ENCODE measurements at regions not wholly inside any gene's neighbourhood (a gene's known extent, or its start where the extent isn't known, plus 50 kb on each side); places are given as distances from the start of the nearest gene placed in this dataset.

DNA sequence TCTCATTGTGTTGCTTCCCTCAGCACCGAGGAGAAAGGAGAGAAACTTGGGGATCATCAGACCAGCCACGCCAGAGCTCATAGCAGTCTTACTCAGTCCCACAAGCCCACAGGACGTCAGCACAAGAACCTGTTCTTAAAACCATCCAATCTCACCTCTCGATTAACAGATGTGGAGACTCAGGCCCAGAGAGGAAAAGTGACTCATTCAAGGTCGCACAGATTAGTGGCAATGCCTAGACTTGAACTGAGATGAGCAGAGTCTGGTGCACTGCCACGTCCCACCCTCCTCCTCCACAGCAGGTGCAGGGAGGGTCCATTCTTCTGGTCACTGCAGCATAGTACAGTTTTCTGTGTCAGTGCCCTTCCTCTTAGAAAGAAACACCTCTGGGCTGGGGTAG lies 154.9 kb upstream of the PZP start:
- Histone ChIP-seq H4K91ac (ENCODE audit: insufficient read depth, low read depth, low read length) (no peak overlapping the region), H3K4ac (ENCODE audit: low read depth, low read length) (no peak overlapping the region), H4K8ac (ENCODE audit: low read depth in 2 of 2, low read length in 2 of 2) (no peak overlapping the region), H3K79me1 (ENCODE audit: low read depth in 1 of 2, low read length in 2 of 2) (no peaks in the 10 kb centered on the region), H3K4me1 (ENCODE audit: control insufficient read depth, insufficient read depth, low read length) (peaks cover 6% of the 10 kb centered on the region), H3K9me1 (ENCODE audit: insufficient read depth, low read length) (no peaks in the 10 kb centered on the region), H2AK5ac (ENCODE audit: low read depth, low read length) (no peak overlapping the region), H3K56ac (ENCODE audit: extremely low read depth, insufficient read depth, low read length) (no peak overlapping the region), H3K9me3 (ENCODE audit: control insufficient read depth, insufficient read depth, low read length) (no peaks in the 10 kb centered on the region), H3K36me3 (ENCODE audit: control insufficient read depth, insufficient read depth, low read length) (no peaks in the 10 kb centered on the region), H3K9ac (ENCODE audit: low read depth, low read length) (no peak overlapping the region), H2BK20ac (ENCODE audit: low read depth, low read length) (no peak overlapping the region), H2BK15ac (ENCODE audit: low read depth, low read length) (no peak overlapping the region), H2AFZ (replicated peaks; ENCODE audit: low read length, poor library complexity) (no peak overlapping the region), H4K5ac (ENCODE audit: low read depth, low read length) (no peak overlapping the region), H2BK120ac (ENCODE audit: low read depth, low read length) (no peak overlapping the region), H3K18ac (ENCODE audit: low read depth, low read length) (no peak overlapping the region), H2BK5ac (ENCODE audit: low read depth, low read length, poor library complexity, severe bottlenecking) (no peak overlapping the region), H3K27me3 (ENCODE audit: control insufficient read depth, insufficient read depth, low read length) (peaks cover 12% of the 10 kb centered on the region), H3K23ac (ENCODE audit: low read depth, low read length) (no peak overlapping the region), H2AK9ac (replicated peaks; ENCODE audit: low read depth, low read length, poor library complexity) (peak overlapping the region; percentile 45), H3K4me3 (ENCODE audit: insufficient read depth, low read depth, low read length) (no peak overlapping the region), H4K20me1 (ENCODE audit: insufficient read depth, low read length) (no peaks in the 10 kb centered on the region), H3K14ac (replicated peaks; ENCODE audit: low read depth, low read length) (no peak overlapping the region), H3K27ac (ENCODE audit: insufficient read depth, low read length) (no peak overlapping the region), H3K4me2 (ENCODE audit: low read depth, low read length) (no peak overlapping the region)
- 83% methylated on average over 1 of the region's 6 CpGs; no CpG with 5 or more reads in 1 of the 2 experiments for WGBS, 2 experiments (ENCODE audit: extremely low coverage in 2 of 2, insufficient read length in 1 of 2)
- dilution Hi-C loops (cut with HindIII; ENCODE audit: low sequenced_read_pairs, unreplicated experiment) (no loop called here), intact Hi-C loops (cut with micrococcal nuclease) (no loop called here), in situ Hi-C loops (cut with MboI; ENCODE audit: low sequenced_read_pairs) (no loop called here)
- TF ChIP-seq NFE2L2 (IDR thresholded peaks at IDR 0.05; ENCODE audit: low read depth, low read length): no peak
- no peak for TF ChIP-seq POLR2A (IDR thresholded peaks at IDR 0.05; ENCODE audit: low read depth, low read length)
- no peak for TF ChIP-seq RFX5 (IDR thresholded peaks at IDR 0.05; ENCODE audit: low read depth, low read length)
- TF ChIP-seq, protein P1, sequence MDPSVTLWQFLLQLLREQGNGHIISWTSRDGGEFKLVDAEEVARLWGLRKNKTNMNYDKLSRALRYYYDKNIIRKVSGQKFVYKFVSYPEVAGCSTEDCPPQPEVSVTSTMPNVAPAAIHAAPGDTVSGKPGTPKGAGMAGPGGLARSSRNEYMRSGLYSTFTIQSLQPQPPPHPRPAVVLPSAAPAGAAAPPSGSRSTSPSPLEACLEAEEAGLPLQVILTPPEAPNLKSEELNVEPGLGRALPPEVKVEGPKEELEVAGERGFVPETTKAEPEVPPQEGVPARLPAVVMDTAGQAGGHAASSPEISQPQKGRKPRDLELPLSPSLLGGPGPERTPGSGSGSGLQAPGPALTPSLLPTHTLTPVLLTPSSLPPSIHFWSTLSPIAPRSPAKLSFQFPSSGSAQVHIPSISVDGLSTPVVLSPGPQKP (IDR thresholded peaks at IDR 0.05; ENCODE audit: borderline replicate concordance, low read depth, low read length): no peak
- TF ChIP-seq BHLHE40 (IDR thresholded peaks at IDR 0.05; ENCODE audit: low read depth, low read length): no peak
- no peak for TF ChIP-seq RCOR1 (IDR thresholded peaks at IDR 0.05; ENCODE audit: insufficient replicate concordance, low read length)
- TF ChIP-seq MAFK (IDR thresholded peaks at IDR 0.05; ENCODE audit: low read depth, low read length): no peak
- no peak for TF ChIP-seq CHD1 (IDR thresholded peaks at IDR 0.05; ENCODE audit: low read depth, low read length)
- TF ChIP-seq MXI1 (IDR thresholded peaks at IDR 0.05; ENCODE audit: borderline replicate concordance, low read depth, low read length): no peak
- no peak for TF ChIP-seq SMC3 (IDR thresholded peaks at IDR 0.05; ENCODE audit: low read depth, low read length)
- no peak for TF ChIP-seq MAZ (IDR thresholded peaks at IDR 0.05; ENCODE audit: borderline replicate concordance, low read depth, low read length)
- no peak for TF ChIP-seq CTCF (conservative IDR thresholded peaks at IDR 0.05; ENCODE audit: low read depth, low read length)
- TF ChIP-seq FOS (IDR thresholded peaks at IDR 0.05; ENCODE audit: low read depth, low read length): no peak
- TF ChIP-seq CEBPB (IDR thresholded peaks at IDR 0.05; ENCODE audit: low read depth, low read length): no peak
- TF ChIP-seq, protein P2, sequence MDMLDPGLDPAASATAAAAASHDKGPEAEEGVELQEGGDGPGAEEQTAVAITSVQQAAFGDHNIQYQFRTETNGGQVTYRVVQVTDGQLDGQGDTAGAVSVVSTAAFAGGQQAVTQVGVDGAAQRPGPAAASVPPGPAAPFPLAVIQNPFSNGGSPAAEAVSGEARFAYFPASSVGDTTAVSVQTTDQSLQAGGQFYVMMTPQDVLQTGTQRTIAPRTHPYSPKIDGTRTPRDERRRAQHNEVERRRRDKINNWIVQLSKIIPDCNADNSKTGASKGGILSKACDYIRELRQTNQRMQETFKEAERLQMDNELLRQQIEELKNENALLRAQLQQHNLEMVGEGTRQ (IDR thresholded peaks at IDR 0.05; ENCODE audit: low read depth, low read length): no peak
- no peak for TF ChIP-seq RAD21 (IDR thresholded peaks at IDR 0.05; ENCODE audit: low read length)
- ChIA-PET POLR2A (ENCODE audit: unreplicated experiment) (no interaction called here), CTCF (no interaction called here)
- no peak for DNase-seq
- no TSS peak for BruUV-seq (replicated peaks)
- no peak for ATAC-seq (ENCODE audit: low read depth)
